RWPE2 (cell line): ENCODE measurements at regions not wholly inside any gene's neighbourhood (a gene's known extent, or its start where the extent isn't known, plus 50 kb on each side); places are given as distances from the start of the nearest gene placed in this dataset.

ENCODE experiments used
- ATAC-seq: fragments of 200-7000 bp; cut with Tn5 transposase; 3 replicates; pipeline ENCODE4 v1.9.1; 2021; ENCODE audit warnings: low read depth
- DNase-seq: peaks from one replicate; pipeline ENCODE4 v3.0.0-alpha.2; 2020; ENCODE audit warnings: low spot score
- H3K27ac ChIP-seq: fragments of 450-650 bp; 2 replicates; pipeline ENCODE4 v1.5.1; 2017; ENCODE audit warnings: mild to moderate bottlenecking; ENCODE audit not compliant: poor library complexity, severe bottlenecking
- H3K27me3 ChIP-seq: fragments of 250-450 bp; sonication (Bioruptor Pico); 2 replicates; pipeline ENCODE4 v1.5.1; 2021; ENCODE audit warnings: mild to moderate bottlenecking, moderate library complexity; ENCODE audit not compliant: insufficient read depth, poor library complexity, severe bottlenecking
- H3K36me3 ChIP-seq: fragments of 250-450 bp; sonication (Bioruptor Pico); 2 replicates; pipeline ENCODE4 v1.5.1; 2020; ENCODE audit warnings: low read depth, mild to moderate bottlenecking, moderate library complexity
- H3K4me1 ChIP-seq: fragments of 250-450 bp; sonication (Bioruptor Pico); 2 replicates; pipeline ENCODE4 v1.5.1; 2021; ENCODE audit warnings: mild to moderate bottlenecking, moderate library complexity; ENCODE audit not compliant: insufficient read depth, poor library complexity, severe bottlenecking
- H3K4me3 ChIP-seq: fragments of 250-450 bp; sonication (Bioruptor Pico); 2 replicates; pipeline ENCODE4 v1.5.1; 2021; ENCODE audit warnings: mild to moderate bottlenecking, moderate library complexity; ENCODE audit not compliant: severe bottlenecking
- H3K9me3 ChIP-seq: fragments of 250-450 bp; sonication (Bioruptor Pico); 2 replicates; pipeline ENCODE4 v1.5.1; 2021; ENCODE audit warnings: mild to moderate bottlenecking, moderate library complexity; ENCODE audit not compliant: severe bottlenecking
- CTCF ChIP-seq: fragments of 450-650 bp; IDR thresholded peaks from one replicate; pipeline ENCODE4 v1.5.1; 2017; ENCODE audit warnings: mild to moderate bottlenecking, moderate library complexity; ENCODE audit not compliant: poor library complexity, severe bottlenecking

GRCh38 chr18:31258789-31259188 lies 59.2 kb upstream of the DSG1 start:
- no peak for DNase-seq
- no peak overlapping the region for H3K4me3 ChIP-seq
- no peak for ATAC-seq
- H3K27me3 ChIP-seq = no peaks in the 10 kb centered on the region
- no peak overlapping the region for H3K27ac ChIP-seq
- H3K4me1 ChIP-seq = peaks cover 9% of the 10 kb centered on the region
- H3K36me3 ChIP-seq = no peaks in the 10 kb centered on the region
- no peaks in the 10 kb centered on the region for H3K9me3 ChIP-seq
- TF ChIP-seq CTCF = no peak

- ATAC-seq = no peak
Observed at GRCh38 chr18:31261792-31262582, 56.0 kb upstream of the DSG1 start.

DNA sequence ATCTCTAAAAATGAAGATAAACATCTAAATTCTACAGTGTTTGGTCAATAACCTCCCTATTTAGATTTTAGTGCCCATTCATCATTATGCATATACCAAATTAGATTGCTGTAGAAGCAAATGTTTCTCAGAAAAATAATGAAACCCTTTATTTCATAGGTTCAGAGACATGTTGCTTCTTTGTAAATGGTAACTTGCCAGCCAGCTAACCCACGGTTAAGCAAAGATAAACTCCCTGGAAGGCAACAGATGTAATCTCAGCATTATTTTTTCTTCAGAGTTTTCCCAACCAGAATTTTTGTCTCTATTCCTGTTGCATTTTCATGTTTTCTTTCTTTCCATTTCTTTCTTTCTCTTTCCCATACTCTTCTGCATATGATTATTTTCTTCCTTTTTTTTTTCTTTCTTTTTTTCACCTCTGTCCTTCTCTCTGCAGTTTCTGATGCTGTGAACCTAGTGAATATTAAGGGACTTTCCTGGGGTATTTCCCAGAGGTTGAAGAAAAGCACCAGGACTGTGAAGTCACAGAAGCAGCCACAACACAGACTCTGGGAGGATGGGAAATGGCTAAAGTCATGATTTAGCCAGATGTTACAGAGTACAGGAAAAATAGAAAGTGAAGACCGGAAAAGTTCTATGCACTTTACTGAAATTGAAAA lies 50.0 kb upstream of the DSG1 start:
- no peaks in the 10 kb centered on the region for H3K9me3 ChIP-seq
- ATAC-seq (no peak), DNase-seq (no peak)
- no peaks in the 10 kb centered on the region for H3K4me1 ChIP-seq
- H3K36me3 ChIP-seq = no peaks in the 10 kb centered on the region
- no peak overlapping the region for H3K27ac ChIP-seq
- no peaks in the 10 kb centered on the region for H3K27me3 ChIP-seq
- TF ChIP-seq CTCF = no peak
- H3K4me3 ChIP-seq = no peak overlapping the region

More at GRCh38 chr18:31261792-31262582, 56.0 kb upstream of the DSG1 start:
- Histone ChIP-seq H3K27me3 (no peaks in the 10 kb centered on the region), H3K4me1 (no peaks in the 10 kb centered on the region), H3K36me3 (no peaks in the 10 kb centered on the region), H3K27ac (no peak overlapping the region), H3K9me3 (no peaks in the 10 kb centered on the region), H3K4me3 (no peak overlapping the region)
- DNase-seq = no peak
- TF ChIP-seq CTCF = no peak
